Common myeloid progenitor, CD34-positive (primary cell): ENCODE measurements at regions not wholly inside any gene's neighbourhood (a gene's known extent, or its start where the extent isn't known, plus 50 kb on each side); places are given as distances from the start of the nearest gene placed in this dataset.

Experiments used
- CTCF ChIA-PET: fragments of 350-600 bp; sonication (Branson Sonifier 250); formaldehyde crosslinking; loops from one replicate; lab custom pipeline; 2021; ENCODE audit warnings: antibody characterized with exemption; lab: Charles Lee
- POLR2A ChIA-PET: fragments of 350-600 bp; sonication (Branson Sonifier 250); formaldehyde crosslinking; loops from one replicate; lab custom pipeline; 2021; ENCODE audit warnings: antibody characterized with exemption; lab: Charles Lee
- DNase-seq, 3 donors: peaks; one replicate each; pipeline versions ENCODE4 v3.0.0 to v3.0.0-alpha.2; 2013
- H3K27ac ChIP-seq, 2 experiments: 1 replicate in 1 of 2; 2 replicates in 1 of 2; pipeline ENCODE4 v1.7.0; 2013; ENCODE audit warnings: inconsistent platforms in 2 of 2, low read length in 2 of 2, mild to moderate bottlenecking in 2 of 2, low read depth in 1 of 2, moderate library complexity in 1 of 2; ENCODE audit not compliant: severe bottlenecking in 2 of 2, insufficient read depth in 1 of 2, poor library complexity in 1 of 2
- H3K27me3 ChIP-seq, 5 experiments: replicated peaks in 2 of 5; 1 replicate in 3 of 5; 2 replicates in 2 of 5; pipeline versions ENCODE4 v1.6.1 to v1.7.0; 2013; ENCODE audit warnings: low read length in 4 of 5, mild to moderate bottlenecking in 2 of 5, moderate library complexity in 2 of 5, inconsistent platforms in 1 of 5; ENCODE audit not compliant: insufficient read depth in 5 of 5, control insufficient read depth in 4 of 5
- H3K36me3 ChIP-seq, 4 experiments: 1 replicate in 2 of 4; 2 replicates in 2 of 4; pipeline versions ENCODE4 v1.6.1 to v1.7.0; 2013; ENCODE audit warnings: low read length in 3 of 4, control low read depth in 1 of 4, mild to moderate bottlenecking in 1 of 4; ENCODE audit not compliant: control insufficient read depth in 4 of 4, insufficient read depth in 4 of 4
- H3K4me1 ChIP-seq, 4 experiments: 1 replicate in 3 of 4; 2 replicates in 1 of 4; pipeline versions ENCODE4 v1.6.1 to v1.7.1; 2013; ENCODE audit warnings: low read length in 3 of 4, mild to moderate bottlenecking in 3 of 4, control low read depth in 1 of 4, inconsistent platforms in 1 of 4, moderate library complexity in 1 of 4; ENCODE audit not compliant: control insufficient read depth in 4 of 4, insufficient read depth in 4 of 4; ENCODE audit errors: control extremely low read depth in 1 of 4
- H3K4me3 ChIP-seq, 7 experiments: 1 replicate in 4 of 7; 2 replicates in 3 of 7; pipeline versions ENCODE4 v1.5.1 to v1.7.0; 2013; ENCODE audit warnings: mild to moderate bottlenecking in 7 of 7, low read length in 6 of 7, moderate library complexity in 6 of 7, inconsistent platforms in 2 of 7, low read depth in 2 of 7, control low read depth in 1 of 7; ENCODE audit not compliant: insufficient read depth in 4 of 7, control insufficient read depth in 1 of 7; ENCODE audit errors: extremely low read depth in 1 of 7
- H3K9me3 ChIP-seq, 5 experiments: 1 replicate in 4 of 5; 2 replicates in 1 of 5; pipeline versions ENCODE4 v1.6.1 to v1.7.1; 2013; ENCODE audit warnings: low read length in 4 of 5, mild to moderate bottlenecking in 2 of 5, inconsistent platforms in 1 of 5, low read depth in 1 of 5, moderate library complexity in 1 of 5; ENCODE audit not compliant: control insufficient read depth in 4 of 5, insufficient read depth in 2 of 5; ENCODE audit errors: control extremely low read depth in 1 of 5
- WGBS: methylation state at CpG from one replicate; pipeline ENCODE4 v1.1.5; 2013; ENCODE audit not compliant: insufficient coverage; 5-methylcytosine and 5-hydroxymethylcytosine counted together

DNA sequence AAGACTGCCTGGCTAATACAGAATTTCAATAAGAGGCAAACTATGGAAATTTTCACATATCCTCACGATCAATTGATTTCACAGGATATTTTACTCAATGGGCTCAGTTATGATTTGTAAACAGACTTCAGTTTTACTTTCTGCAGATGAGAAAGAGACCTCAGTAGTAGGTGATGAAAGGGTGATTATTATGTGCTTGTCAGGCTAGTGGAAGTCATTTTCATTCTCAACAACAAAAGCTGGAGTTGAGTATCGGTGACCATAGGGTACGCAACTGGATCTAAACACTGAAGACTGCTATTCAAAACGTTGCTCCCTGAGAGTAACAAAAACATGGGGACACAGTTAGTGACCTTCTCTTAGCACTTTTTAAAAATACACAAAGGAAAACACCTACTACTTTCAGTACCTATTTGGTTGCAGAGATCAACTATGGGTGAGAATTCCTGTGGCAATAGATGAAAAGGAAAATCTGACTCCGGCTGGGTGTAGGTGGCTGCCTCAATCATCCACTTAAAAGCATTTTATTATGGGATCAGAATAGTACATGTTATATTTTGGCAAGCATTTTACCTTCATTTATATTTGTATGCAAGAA lies 126.2 kb upstream of the VRK2 start:
- ChIA-PET POLR2A (no interaction called here), CTCF (no interaction called here)
- no peaks in the 10 kb centered on the region for H3K9me3 ChIP-seq
- DNase-seq: no peak
- no peaks in the 10 kb centered on the region for H3K36me3 ChIP-seq
- no peaks in the 10 kb centered on the region for H3K27me3 ChIP-seq
- no peak overlapping the region for H3K4me3 ChIP-seq
- 90% methylated on average over 3 of the region's 5 CpGs for WGBS
- no peak overlapping the region for H3K27ac ChIP-seq
- no peaks in the 10 kb centered on the region for H3K4me1 ChIP-seq

DNA sequence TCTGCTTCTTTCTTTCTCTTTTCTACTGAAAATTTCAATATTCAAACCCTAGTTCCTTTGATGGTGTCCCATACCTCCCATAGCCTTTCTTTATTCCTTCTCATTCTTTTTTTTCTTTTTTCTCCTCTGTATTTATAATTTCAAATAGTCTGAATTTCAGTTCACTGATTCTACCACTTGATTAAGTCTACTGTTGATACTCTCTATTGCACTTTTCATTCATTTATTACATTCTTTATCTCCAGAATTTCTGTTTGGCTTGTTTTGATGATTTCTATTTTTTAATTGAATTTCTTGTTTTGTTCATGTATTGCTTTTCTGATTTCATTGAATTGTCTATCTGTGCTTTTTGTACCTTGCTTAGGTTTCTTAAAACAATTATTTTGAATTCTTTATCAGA lies 111.9 kb upstream of the VRK2 start:
- H3K9me3 ChIP-seq: peaks cover 0 to 29% (median 8%) of the 10 kb centered on the region in 5 experiments
- no peak overlapping the region for H3K27ac ChIP-seq
- ChIA-PET POLR2A (no interaction called here), CTCF (no interaction called here)
- H3K4me3 ChIP-seq: no peak overlapping the region
- no peaks in the 10 kb centered on the region for H3K27me3 ChIP-seq
- H3K36me3 ChIP-seq: no peaks in the 10 kb centered on the region
- DNase-seq: peak in 2 of 3 donors; percentile 3 to 7
- no peaks in the 10 kb centered on the region for H3K4me1 ChIP-seq

DNA sequence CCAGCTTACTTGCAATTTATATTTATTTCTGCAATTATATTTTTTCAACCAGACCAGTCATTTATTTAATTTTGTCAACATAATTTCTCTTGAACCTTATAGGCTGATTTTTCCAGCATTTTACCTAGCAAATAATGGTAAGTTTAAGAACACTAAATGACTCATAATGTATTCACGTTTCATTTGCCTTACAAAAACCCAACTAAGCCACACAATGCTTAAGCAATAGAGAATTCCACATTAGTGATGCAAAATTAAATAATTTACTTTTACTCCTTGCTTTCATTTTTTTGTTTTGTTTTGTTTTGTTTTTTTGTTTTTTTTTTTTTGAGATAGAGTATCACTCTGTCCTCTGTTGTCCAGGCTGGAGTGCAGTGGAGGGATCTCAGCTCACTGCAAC lies 110.4 kb upstream of the VRK2 start:
- peaks cover 0 to 25% (median 8%) of the 10 kb centered on the region in 5 experiments for H3K9me3 ChIP-seq
- no peaks in the 10 kb centered on the region for H3K36me3 ChIP-seq
- no CpG with 5 or more reads among the region's 1 CpG for WGBS
- ChIA-PET POLR2A (no interaction called here), CTCF (no interaction called here)
- H3K27me3 ChIP-seq: no peaks in the 10 kb centered on the region
- no peak overlapping the region for H3K27ac ChIP-seq
- no peak overlapping the region for H3K4me3 ChIP-seq
- H3K4me1 ChIP-seq: no peaks in the 10 kb centered on the region
- DNase-seq: no peak

DNA sequence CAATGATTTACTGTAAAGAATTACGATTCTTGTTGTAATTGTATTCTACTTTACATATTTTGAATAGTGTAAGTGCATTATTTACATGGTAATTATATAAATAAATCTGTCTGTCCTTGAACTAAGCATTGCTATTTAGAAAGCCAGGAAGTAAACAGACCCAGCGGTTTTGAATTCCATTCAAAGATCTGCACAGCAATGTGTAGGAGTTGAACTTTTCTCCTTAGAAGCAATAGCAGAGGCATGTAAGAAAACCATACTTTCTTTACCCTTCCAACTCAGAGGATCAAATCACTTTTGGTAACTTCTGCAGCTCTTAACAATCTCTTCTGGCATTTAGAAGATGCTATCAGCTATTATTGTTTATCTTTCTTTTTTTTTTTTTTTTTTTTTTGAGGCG lies 109.2 kb upstream of the VRK2 start:
- Histone ChIP-seq H3K4me1 (no peaks in the 10 kb centered on the region), H3K27ac (no peak overlapping the region), H3K4me3 (no peak overlapping the region), H3K36me3 (no peaks in the 10 kb centered on the region), H3K27me3 (no peaks in the 10 kb centered on the region), H3K9me3 (peaks cover 0 to 25% (median 8%) of the 10 kb centered on the region in 5 experiments)
- WGBS: no CpG with 5 or more reads among the region's 3 CpGs
- no peak for DNase-seq
- POLR2A ChIA-PET: no interaction called here
- CTCF ChIA-PET: no interaction called here

DNA sequence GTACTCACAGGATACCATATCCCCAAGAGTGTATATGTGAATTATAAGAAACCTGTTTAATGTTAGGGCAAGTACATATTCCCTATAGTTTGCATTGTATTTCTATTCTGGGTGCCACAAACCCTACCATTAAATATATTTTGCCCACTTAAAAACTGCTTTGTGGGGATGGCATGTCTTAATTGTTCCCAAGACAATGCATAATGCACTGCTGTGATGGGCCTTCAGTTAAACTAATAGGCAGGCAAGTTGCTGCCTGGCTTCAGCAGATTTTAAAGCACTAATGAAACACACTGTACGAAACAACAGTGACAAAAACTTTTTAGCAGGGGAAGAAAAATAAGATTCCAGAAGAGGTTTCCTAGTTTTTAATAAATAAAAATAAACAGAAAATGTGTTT lies 104.8 kb upstream of the VRK2 start:
- no peaks in the 10 kb centered on the region for H3K36me3 ChIP-seq
- DNase-seq: no peak
- H3K9me3 ChIP-seq: peaks cover 0 to 1% (median 0%) of the 10 kb centered on the region in 5 experiments
- ChIA-PET CTCF (no interaction called here), POLR2A (no interaction called here)
- no peaks in the 10 kb centered on the region for H3K4me1 ChIP-seq
- H3K4me3 ChIP-seq: no peak overlapping the region
- H3K27me3 ChIP-seq: no peaks in the 10 kb centered on the region
- whole genome bisulfite sequencing: no CpG with 5 or more reads among the region's 1 CpG
- no peak overlapping the region for H3K27ac ChIP-seq

DNA sequence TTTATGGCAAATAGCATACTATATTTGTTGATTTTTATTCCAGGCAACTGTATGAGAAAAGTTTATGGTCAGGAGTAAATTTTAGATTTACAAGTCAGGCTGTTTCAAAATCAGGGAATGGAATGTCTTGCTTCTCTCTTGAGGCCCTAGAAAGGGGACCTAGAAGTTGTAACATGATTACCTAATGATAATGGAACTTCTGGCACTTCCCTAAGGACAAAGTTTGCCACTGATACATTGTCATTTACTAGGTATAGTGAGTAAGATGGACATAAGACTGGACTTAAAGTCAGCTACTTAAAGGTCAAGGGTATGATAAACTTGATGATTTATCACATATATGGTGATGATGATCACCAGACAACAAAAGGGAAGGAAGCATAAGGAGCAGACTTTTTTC lies 103.3 kb upstream of the VRK2 start:
- no peak for DNase-seq
- Histone ChIP-seq H3K9me3 (peaks cover 0 to 1% (median 0%) of the 10 kb centered on the region in 5 experiments), H3K27me3 (no peaks in the 10 kb centered on the region), H3K27ac (no peak overlapping the region), H3K4me3 (no peak overlapping the region), H3K36me3 (no peaks in the 10 kb centered on the region), H3K4me1 (no peaks in the 10 kb centered on the region)
- POLR2A ChIA-PET: no interaction called here
- CTCF ChIA-PET: no interaction called here

DNA sequence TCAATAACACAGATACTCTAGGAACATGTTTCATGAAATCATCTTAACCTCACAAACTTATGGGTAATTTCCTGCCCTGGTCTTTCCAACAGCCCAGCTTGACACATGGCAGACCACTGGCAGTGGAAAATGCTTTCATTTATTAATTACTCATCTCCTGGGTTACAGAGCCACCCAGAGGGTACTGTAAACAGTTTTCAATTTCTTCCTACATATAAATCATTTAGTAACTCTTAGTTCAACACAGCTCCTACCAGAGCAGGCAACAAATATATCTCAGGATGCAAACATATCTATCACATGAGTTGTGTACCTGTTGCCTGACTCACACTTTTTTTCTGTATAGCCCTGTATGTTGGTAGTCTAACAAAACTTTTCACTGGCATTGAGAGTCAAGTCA lies 99.2 kb upstream of the VRK2 start:
- POLR2A ChIA-PET: interaction anchor here (0.6 kb wide), 1 partner anchor 165 kb away, joined by 3 read pairs; no protein-coding TSS in a partner anchor
- H3K4me3 ChIP-seq: no peak overlapping the region
- DNase-seq: no peak
- H3K4me1 ChIP-seq: no peaks in the 10 kb centered on the region
- peaks cover 0 to 3% (median 1%) of the 10 kb centered on the region in 5 experiments for H3K9me3 ChIP-seq
- no peaks in the 10 kb centered on the region for H3K36me3 ChIP-seq
- CTCF ChIA-PET: no interaction called here
- H3K27ac ChIP-seq: no peak overlapping the region
- H3K27me3 ChIP-seq: no peaks in the 10 kb centered on the region
